B cell (primary cell): ENCODE measurements at regions not wholly inside any gene's neighbourhood (a gene's known extent, or its start where the extent isn't known, plus 50 kb on each side); places are given as distances from the start of the nearest gene placed in this dataset.

ENCODE experiments used
- ATAC-seq: fragments of 200-7000 bp; cut with Tn5 transposase; one replicate; pipeline ENCODE4 v1.10.0; 2021; ENCODE audit warnings: low read depth, mild to moderate bottlenecking, moderate number of reproducible peaks, moderate library complexity
- CTCF ChIA-PET: fragments of 350-600 bp; sonication (Branson Sonifier 250); formaldehyde crosslinking; loops from one replicate; lab custom pipeline; 2021; ENCODE audit warnings: antibody characterized with exemption, inconsistent platforms; lab: Charles Lee
- POLR2A ChIA-PET: fragments of 350-600 bp; sonication (Branson Sonifier 250); formaldehyde crosslinking; loops from one replicate; lab custom pipeline; 2021; ENCODE audit warnings: antibody characterized with exemption; lab: Charles Lee
- DNase-seq: peaks from one replicate; pipeline ENCODE4 v3.0.0; 2013
- H2AFZ ChIP-seq: 2 replicates; pipeline ENCODE4 v1.6.1; 2012; ENCODE audit warnings: mild to moderate bottlenecking, low read depth, low read length; ENCODE audit not compliant: insufficient read depth, poor library complexity, severe bottlenecking
- H3K27ac ChIP-seq, 2 donors: 1 replicate in 1 of 2; 2 replicates in 1 of 2; pipeline ENCODE4 v1.5.1; 2012 to 2013; ENCODE audit warnings: low read length in 2 of 2, mild to moderate bottlenecking in 2 of 2, moderate library complexity in 1 of 2
- H3K27me3 ChIP-seq, 4 experiments: fragments of 200-600 bp in 1 of 4; sonication (generic) in 1 of 4; replicated peaks in 1 of 4; 1 replicate in 2 of 4; 2 replicates in 2 of 4; pipeline versions ENCODE4 v1.6.1 to v1.7.0; 2013 to 2016; ENCODE audit warnings: low read length in 3 of 4, mild to moderate bottlenecking in 2 of 4, mixed read lengths in 1 of 4, moderate library complexity in 1 of 4; ENCODE audit not compliant: insufficient read depth in 4 of 4, control insufficient read depth in 3 of 4; ENCODE audit errors: control extremely low read depth in 1 of 4
- H3K36me3 ChIP-seq, 2 experiments: replicated peaks in 1 of 2; 1 replicate in 1 of 2; 2 replicates in 1 of 2; pipeline versions ENCODE4 v1.6.1 to v1.7.1; 2013; ENCODE audit warnings: low read length in 1 of 2; ENCODE audit not compliant: insufficient read depth in 2 of 2, control insufficient read depth in 1 of 2; ENCODE audit errors: control extremely low read depth in 1 of 2, extremely low read depth in 1 of 2
- H3K4me1 ChIP-seq, 2 donors: fragments of 200-600 bp in 1 of 2; sonication (generic) in 1 of 2; 1 replicate in 1 of 2; 2 replicates in 1 of 2; pipeline versions ENCODE4 v1.5.1 to v1.6.1; 2013 to 2017; ENCODE audit warnings: low read length in 2 of 2; ENCODE audit not compliant: control insufficient read depth in 2 of 2, insufficient read depth in 2 of 2
- H3K4me2 ChIP-seq: replicated peaks from 2 replicates; pipeline ENCODE3; 2012; ENCODE audit warnings: mild to moderate bottlenecking, low read depth, low read length; ENCODE audit not compliant: poor library complexity, severe bottlenecking
- H3K4me3 ChIP-seq, 5 experiments: fragments of 200-600 bp in 1 of 5; sonication (generic) in 1 of 5; 1 replicate in 3 of 5; 2 replicates in 2 of 5; pipeline versions ENCODE4 v1.5.1 to v1.7.0; 2011 to 2016; ENCODE audit warnings: low read length in 4 of 5, mild to moderate bottlenecking in 4 of 5, low read depth in 2 of 5, control low read depth in 1 of 5, moderate library complexity in 1 of 5; ENCODE audit not compliant: insufficient read depth in 1 of 5; ENCODE audit errors: control extremely low read depth in 1 of 5, extremely low read depth in 1 of 5
- H3K79me2 ChIP-seq: fragments of 200-600 bp; sonication (generic); one replicate; pipeline ENCODE4 v1.6.0; 2016; ENCODE audit warnings: low read length; ENCODE audit not compliant: control insufficient read depth, insufficient read depth
- H3K9ac ChIP-seq: fragments of 200-600 bp; sonication (generic); 2 replicates; pipeline ENCODE4 v1.6.1; 2017; ENCODE audit warnings: mild to moderate bottlenecking, low read length, moderate library complexity
- H3K9me3 ChIP-seq, 3 donors: one replicate each; pipeline versions ENCODE4 v1.6.1 to v1.7.1; 2013; ENCODE audit warnings: low read length in 2 of 3; ENCODE audit not compliant: control insufficient read depth in 2 of 3, insufficient read depth in 1 of 3; ENCODE audit errors: control extremely low read depth in 1 of 3
- H4K20me1 ChIP-seq: 2 replicates; pipeline ENCODE4 v1.6.0; 2012; ENCODE audit warnings: mild to moderate bottlenecking, low read length; ENCODE audit not compliant: insufficient read depth, control insufficient read depth, poor library complexity, severe bottlenecking
- H3K27ac Mint-ChIP-seq: one replicate; pipeline ENCODE4 v1.8.0; 2021; ENCODE audit warnings: mixed read lengths
- H3K27me3 Mint-ChIP-seq: one replicate; pipeline ENCODE4 v1.8.0; 2021; ENCODE audit warnings: mixed read lengths
- H3K4me1 Mint-ChIP-seq: one replicate; pipeline ENCODE4 v1.8.0; 2021; ENCODE audit warnings: mixed read lengths
- H3K4me3 Mint-ChIP-seq: one replicate; pipeline ENCODE4 v1.8.0; 2021; ENCODE audit warnings: mixed read lengths
- H3K9me3 Mint-ChIP-seq: one replicate; pipeline ENCODE4 v1.8.0; 2022; ENCODE audit warnings: mixed read lengths; ENCODE audit not compliant: insufficient read depth
- EZH2 ChIP-seq: IDR thresholded peaks from 2 replicates; pipeline ENCODE4 v1.6.1; 2012; ENCODE audit warnings: borderline replicate concordance, low read depth, mild to moderate bottlenecking, moderate library complexity, low read length; ENCODE audit not compliant: insufficient read depth, poor library complexity, severe bottlenecking
- WGBS: methylation state at CpG from one replicate; pipeline ENCODE4 v1.1.5; 2013; ENCODE audit warnings: missing lambda C conversion rate; ENCODE audit not compliant: insufficient coverage; 5-methylcytosine and 5-hydroxymethylcytosine counted together
- intact Hi-C: fragments of 100-400 bp; cut with micrococcal nuclease; formaldehyde crosslinking; loops from one replicate; pipeline ENCODE4 v1.10.0; 2022
- TF ChIP-seq, protein P1 (sequence below): fragments of 200-600 bp; IDR thresholded peaks from one replicate; pipeline ENCODE4 v1.8.0; 2022; ENCODE audit warnings: antibody characterized with exemption, mild to moderate bottlenecking

DNA sequence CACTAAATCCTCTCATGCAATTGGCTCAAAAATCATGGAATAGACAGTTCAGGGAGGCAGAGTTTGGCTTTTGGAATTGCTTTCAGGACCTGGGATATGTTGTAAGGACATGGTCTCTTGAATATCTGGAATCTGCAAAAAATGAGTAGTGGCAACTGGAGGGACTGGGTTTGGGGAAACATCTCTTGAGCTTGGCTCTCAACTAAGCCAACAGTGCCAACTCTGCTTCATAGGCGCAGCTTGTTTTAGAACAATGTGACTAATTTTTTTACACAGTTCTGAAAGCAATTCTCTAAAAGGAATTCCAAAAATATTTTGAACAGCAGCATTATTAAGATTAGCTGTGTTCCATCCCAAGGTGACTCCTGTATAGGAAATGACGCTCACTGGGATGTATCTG lies 121.5 kb upstream of the DPP6 start:
- H2AFZ ChIP-seq: no peak overlapping the region
- Mint-ChIP-seq H3K27ac (no peak overlapping the region), H3K4me3 (no peak overlapping the region), H3K4me1 (no peaks in the 10 kb centered on the region), H3K9me3 (peaks cover 11% of the 10 kb centered on the region), H3K27me3 (no peaks in the 10 kb centered on the region)
- no peak overlapping the region for H3K4me2 ChIP-seq
- no peaks in the 10 kb centered on the region for H3K4me1 ChIP-seq
- DNase-seq (no peak), ATAC-seq (no peak)
- no peaks in the 10 kb centered on the region for H3K79me2 ChIP-seq
- H3K9me3 ChIP-seq: peaks cover 0 to 26% (median 0%) of the 10 kb centered on the region in 3 donors
- H4K20me1 ChIP-seq: no peaks in the 10 kb centered on the region
- intact Hi-C loops: no loop called here
- no peaks in the 10 kb centered on the region for H3K36me3 ChIP-seq
- no CpG with 5 or more reads among the region's 2 CpGs for WGBS
- no peak overlapping the region for H3K4me3 ChIP-seq
- H3K9ac ChIP-seq: no peak overlapping the region
- CTCF ChIA-PET: no interaction called here
- POLR2A ChIA-PET: no interaction called here
- TF ChIP-seq EZH2: no peak
- TF ChIP-seq, protein P1, sequence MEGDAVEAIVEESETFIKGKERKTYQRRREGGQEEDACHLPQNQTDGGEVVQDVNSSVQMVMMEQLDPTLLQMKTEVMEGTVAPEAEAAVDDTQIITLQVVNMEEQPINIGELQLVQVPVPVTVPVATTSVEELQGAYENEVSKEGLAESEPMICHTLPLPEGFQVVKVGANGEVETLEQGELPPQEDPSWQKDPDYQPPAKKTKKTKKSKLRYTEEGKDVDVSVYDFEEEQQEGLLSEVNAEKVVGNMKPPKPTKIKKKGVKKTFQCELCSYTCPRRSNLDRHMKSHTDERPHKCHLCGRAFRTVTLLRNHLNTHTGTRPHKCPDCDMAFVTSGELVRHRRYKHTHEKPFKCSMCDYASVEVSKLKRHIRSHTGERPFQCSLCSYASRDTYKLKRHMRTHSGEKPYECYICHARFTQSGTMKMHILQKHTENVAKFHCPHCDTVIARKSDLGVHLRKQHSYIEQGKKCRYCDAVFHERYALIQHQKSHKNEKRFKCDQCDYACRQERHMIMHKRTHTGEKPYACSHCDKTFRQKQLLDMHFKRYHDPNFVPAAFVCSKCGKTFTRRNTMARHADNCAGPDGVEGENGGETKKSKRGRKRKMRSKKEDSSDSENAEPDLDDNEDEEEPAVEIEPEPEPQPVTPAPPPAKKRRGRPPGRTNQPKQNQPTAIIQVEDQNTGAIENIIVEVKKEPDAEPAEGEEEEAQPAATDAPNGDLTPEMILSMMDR: no peak
- H3K27me3 ChIP-seq: no peaks in the 10 kb centered on the region
- H3K27ac ChIP-seq: no peak overlapping the region

DNA sequence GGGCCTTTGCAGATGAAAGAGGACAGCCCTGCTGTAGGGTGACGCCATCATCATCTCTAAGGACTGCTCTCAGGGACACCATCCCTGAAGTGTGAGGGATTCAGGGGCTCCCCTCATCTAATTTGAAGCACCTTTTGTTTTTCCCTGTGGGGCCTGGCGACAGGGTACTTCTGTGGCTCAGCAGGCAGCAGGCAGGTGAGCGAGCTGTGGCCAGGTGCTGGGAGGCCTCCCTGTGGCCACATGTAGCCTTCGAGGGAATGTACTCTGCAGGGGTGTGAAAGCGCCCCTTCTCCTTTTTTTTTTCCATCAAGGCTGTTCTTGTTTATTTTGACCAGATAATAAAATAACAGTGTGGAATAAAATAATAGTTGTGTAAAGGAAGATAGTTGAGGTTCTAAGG lies 118.2 kb upstream of the DPP6 start:
- POLR2A ChIA-PET: no interaction called here
- H3K4me1 ChIP-seq: no peaks in the 10 kb centered on the region
- H3K4me3 Mint-ChIP-seq: no peak overlapping the region
- no peak overlapping the region for H3K4me2 ChIP-seq
- H2AFZ ChIP-seq: no peak overlapping the region
- DNase-seq: no peak
- WGBS: 86% methylated on average over 2 of the region's 5 CpGs
- peaks cover 0 to 29% (median 0%) of the 10 kb centered on the region in 3 donors for H3K9me3 ChIP-seq
- H3K9me3 Mint-ChIP-seq: peaks cover 3% of the 10 kb centered on the region
- H3K27ac Mint-ChIP-seq: no peak overlapping the region
- intact Hi-C loops: no loop called here
- H3K4me1 Mint-ChIP-seq: no peaks in the 10 kb centered on the region
- H3K4me3 ChIP-seq: no peak overlapping the region
- no peaks in the 10 kb centered on the region for H3K27me3 Mint-ChIP-seq
- no peaks in the 10 kb centered on the region for H3K27me3 ChIP-seq
- no peak for ATAC-seq
- CTCF ChIA-PET: no interaction called here
- H4K20me1 ChIP-seq: no peaks in the 10 kb centered on the region
- H3K27ac ChIP-seq: no peak overlapping the region
- TF ChIP-seq EZH2: no peak
- TF ChIP-seq, protein P1: no peak
- H3K9ac ChIP-seq: no peak overlapping the region
- no peaks in the 10 kb centered on the region for H3K79me2 ChIP-seq
- H3K36me3 ChIP-seq: no peaks in the 10 kb centered on the region
